IMR-90 (cell line): ENCODE measurements at regions not wholly inside any gene's neighbourhood (a gene's known extent, or its start where the extent isn't known, plus 50 kb on each side); places are given as distances from the start of the nearest gene placed in this dataset.

ENCODE experiments used
- ATAC-seq: fragments of 200-7000 bp; cut with Tn5 transposase; 2 replicates; pipeline ENCODE4 v1.9.1; 2020; ENCODE audit warnings: low read depth, mild to moderate bottlenecking, moderate library complexity
- BruUV-seq: library from RNA; stranded (reverse); fragments of 400-500 nt; replicated peaks from 2 replicates; lab custom pipeline; 2021; lab: Mats Ljungman, UMichigan
- CTCF ChIA-PET: fragments of 300-600 bp; formaldehyde crosslinking; extraction: SDS; loops from one replicate; lab custom pipeline; 2021; ENCODE audit warnings: antibody characterized with exemption; lab: Yijun Ruan, JAX
- POLR2A ChIA-PET: fragments of 300-600 bp; sonication (Branson Sonifier 250); formaldehyde crosslinking; loops from one replicate; lab custom pipeline; 2022; ENCODE audit warnings: antibody characterized with exemption; ENCODE audit not compliant: unreplicated experiment; lab: Charles Lee
- DNase-seq: peaks from one replicate; pipeline ENCODE4 v3.0.0; 2013
- H2AFZ ChIP-seq: replicated peaks from 2 replicates; pipeline ENCODE3; 2013; ENCODE audit warnings: low read length, mild to moderate bottlenecking; ENCODE audit not compliant: poor library complexity
- H2AK5ac ChIP-seq: 2 replicates; pipeline ENCODE4 v1.6.1; 2013; ENCODE audit warnings: low read depth, low read length, inconsistent platforms
- H2AK9ac ChIP-seq: replicated peaks from 2 replicates; pipeline ENCODE3; 2013; ENCODE audit warnings: mild to moderate bottlenecking, low read depth, low read length, moderate library complexity; ENCODE audit not compliant: poor library complexity
- H2BK120ac ChIP-seq: 2 replicates; pipeline ENCODE4 v1.6.1; 2013; ENCODE audit warnings: low read depth, low read length, inconsistent platforms
- H2BK15ac ChIP-seq: 3 replicates; pipeline ENCODE4 v1.6.1; 2013; ENCODE audit warnings: low read depth, low read length, inconsistent platforms
- H2BK20ac ChIP-seq: 2 replicates; pipeline ENCODE4 v1.6.1; 2013; ENCODE audit warnings: low read depth, mild to moderate bottlenecking, inconsistent platforms, low read length, moderate library complexity
- H2BK5ac ChIP-seq: 2 replicates; pipeline ENCODE4 v1.6.1; 2013; ENCODE audit warnings: mild to moderate bottlenecking, low read depth, low read length, inconsistent platforms; ENCODE audit not compliant: poor library complexity, severe bottlenecking
- H3K14ac ChIP-seq: replicated peaks from 2 replicates; pipeline ENCODE4 v1.6.1; 2013; ENCODE audit warnings: low read depth, low read length, inconsistent platforms
- H3K18ac ChIP-seq: 2 replicates; pipeline ENCODE4 v1.6.1; 2013; ENCODE audit warnings: low read depth, low read length, control low read depth
- H3K23ac ChIP-seq: 2 replicates; pipeline ENCODE4 v1.6.1; 2013; ENCODE audit warnings: low read depth, low read length, inconsistent platforms
- H3K27ac ChIP-seq: 2 replicates; pipeline ENCODE4 v1.5.1; 2013; ENCODE audit warnings: mild to moderate bottlenecking, control low read depth, low read length; ENCODE audit not compliant: insufficient read depth
- H3K27me3 ChIP-seq: 2 replicates; pipeline ENCODE4 v1.6.1; 2013; ENCODE audit warnings: low read length; ENCODE audit not compliant: control insufficient read depth, insufficient read depth
- H3K36me3 ChIP-seq: 2 replicates; pipeline ENCODE4 v1.6.1; 2013; ENCODE audit warnings: low read length, mixed read lengths; ENCODE audit not compliant: control insufficient read depth, insufficient read depth
- H3K4ac ChIP-seq: 2 replicates; pipeline ENCODE4 v1.6.1; 2013; ENCODE audit warnings: low read depth, low read length, inconsistent platforms
- H3K4me1 ChIP-seq: 2 replicates; pipeline ENCODE4 v1.6.1; 2013; ENCODE audit warnings: low read length, mixed read lengths; ENCODE audit not compliant: control insufficient read depth, insufficient read depth
- H3K4me2 ChIP-seq: 2 replicates; pipeline ENCODE4 v1.6.1; 2013; ENCODE audit warnings: low read depth, mild to moderate bottlenecking, control low read depth, low read length, moderate library complexity
- H3K4me3 ChIP-seq: 2 replicates; pipeline ENCODE4 v1.5.1; 2013; ENCODE audit warnings: low read depth, mild to moderate bottlenecking, control low read depth, low read length, moderate library complexity; ENCODE audit not compliant: insufficient read depth
- H3K56ac ChIP-seq: 2 replicates; pipeline ENCODE4 v1.6.1; 2013; ENCODE audit warnings: low read length, inconsistent platforms; ENCODE audit not compliant: insufficient read depth; ENCODE audit errors: extremely low read depth
- H3K79me1 ChIP-seq, 2 experiments: 2 replicates each; pipeline ENCODE4 v1.6.1; 2013; ENCODE audit warnings: low read length in 2 of 2, inconsistent platforms in 1 of 2, low read depth in 1 of 2
- H3K9ac ChIP-seq: 2 replicates; pipeline ENCODE4 v1.6.1; 2013; ENCODE audit warnings: low read depth, low read length, control low read depth
- H3K9me1 ChIP-seq: 2 replicates; pipeline ENCODE4 v1.6.1; 2013; ENCODE audit warnings: low read length, inconsistent platforms; ENCODE audit not compliant: insufficient read depth
- H3K9me3 ChIP-seq: 2 replicates; pipeline ENCODE4 v1.6.1; 2013; ENCODE audit warnings: low read length; ENCODE audit not compliant: control insufficient read depth, insufficient read depth
- H4K20me1 ChIP-seq: 2 replicates; pipeline ENCODE4 v1.6.1; 2013; ENCODE audit warnings: low read length, inconsistent platforms; ENCODE audit not compliant: insufficient read depth
- H4K5ac ChIP-seq: 2 replicates; pipeline ENCODE4 v1.6.1; 2013; ENCODE audit warnings: mild to moderate bottlenecking, low read depth, low read length, control low read depth
- H4K8ac ChIP-seq, 2 experiments: 2 replicates each; pipeline ENCODE4 v1.6.1; 2013; ENCODE audit warnings: low read depth in 2 of 2, low read length in 2 of 2, control low read depth in 1 of 2, inconsistent platforms in 1 of 2
- H4K91ac ChIP-seq: 2 replicates; pipeline ENCODE4 v1.6.1; 2013; ENCODE audit warnings: low read depth, low read length, inconsistent platforms; ENCODE audit not compliant: insufficient read depth
- BHLHE40 ChIP-seq: fragments of 150-350 bp; IDR thresholded peaks from 2 replicates; pipeline ENCODE4 v1.6.1; 2016; ENCODE audit warnings: mild to moderate bottlenecking, low read depth, low read length
- CEBPB ChIP-seq: IDR thresholded peaks from 2 replicates; pipeline ENCODE4 v1.6.1; 2012; ENCODE audit warnings: low read depth, low read length, improper control_type of control experiment
- CTCF ChIP-seq: conservative IDR thresholded peaks from 2 replicates; pipeline ENCODE4 v1.5.1; 2012; ENCODE audit warnings: mild to moderate bottlenecking, low read depth, low read length, improper control_type of control experiment
- MAFK ChIP-seq: IDR thresholded peaks from 2 replicates; pipeline ENCODE4 v1.6.1; 2012; ENCODE audit warnings: low read depth, low read length, improper control_type of control experiment
- MAZ ChIP-seq: IDR thresholded peaks from 2 replicates; pipeline ENCODE4 v1.6.1; 2012; ENCODE audit warnings: low read depth, mild to moderate bottlenecking, low read length, improper control_type of control experiment, moderate library complexity, borderline replicate concordance
- POLR2A ChIP-seq: IDR thresholded peaks from 2 replicates; pipeline ENCODE4 v1.6.1; 2012; ENCODE audit warnings: mild to moderate bottlenecking, low read depth, low read length
- RAD21 ChIP-seq: IDR thresholded peaks from 2 replicates; pipeline ENCODE4 v1.6.1; 2012; ENCODE audit warnings: low read length, improper control_type of control experiment
- RFX5 ChIP-seq: IDR thresholded peaks from 2 replicates; pipeline ENCODE4 v1.8.0; 2012; ENCODE audit warnings: low read depth, mild to moderate bottlenecking, low read length, moderate library complexity
- WGBS, 2 experiments: methylation state at CpG; one replicate each; pipeline versions ENCODE4 v1.1.5 to v1.1.7; 2013; ENCODE audit warnings: missing lambda C conversion rate in 2 of 2; ENCODE audit not compliant: insufficient read length in 1 of 2; ENCODE audit errors: extremely low coverage in 2 of 2; 5-methylcytosine and 5-hydroxymethylcytosine counted together
- dilution Hi-C: fragments of 300-500 bp; cut with HindIII; formaldehyde crosslinking; loops from one replicate; pipeline ENCODE4 v1.14.3; 2018; ENCODE audit warnings: low sequenced_read_pairs; ENCODE audit not compliant: unreplicated experiment
- in situ Hi-C: fragments of 300-500 bp; cut with MboI; formaldehyde crosslinking; loops from 3 replicates; pipeline ENCODE4 v1.14.3; 2019; ENCODE audit warnings: low sequenced_read_pairs, inconsistent platforms, mixed read lengths
- intact Hi-C: fragments of 100-400 bp; cut with micrococcal nuclease; formaldehyde crosslinking; loops from 2 replicates; pipeline ENCODE4 v1.10.0; 2022

- Histone ChIP-seq H3K14ac (no peak overlapping the region), H2BK15ac (no peak overlapping the region), H2AFZ (no peak overlapping the region), H3K79me1 (no peaks in the 10 kb centered on the region), H3K27me3 (no peaks in the 10 kb centered on the region), H3K4me2 (no peak overlapping the region), H3K23ac (no peak overlapping the region), H3K18ac (no peak overlapping the region), H3K4me3 (no peak overlapping the region), H3K27ac (no peak overlapping the region), H4K20me1 (no peaks in the 10 kb centered on the region), H3K4me1 (no peaks in the 10 kb centered on the region), H4K91ac (no peak overlapping the region), H3K9me1 (no peaks in the 10 kb centered on the region), H3K56ac (no peak overlapping the region), H2BK5ac (no peak overlapping the region), H3K4ac (no peak overlapping the region), H4K5ac (no peak overlapping the region), H3K9ac (no peak overlapping the region), H2AK9ac (no peak overlapping the region), H2BK20ac (no peak overlapping the region), H2BK120ac (no peak overlapping the region), H2AK5ac (no peak overlapping the region), H4K8ac (no peak overlapping the region), H3K9me3 (no peaks in the 10 kb centered on the region), H3K36me3 (no peaks in the 10 kb centered on the region)
- CTCF ChIA-PET = interaction anchor here (1.0 kb wide), 1 partner anchor 26 kb away, joined by 3 read pairs; no protein-coding TSS in a partner anchor
- BruUV-seq = no TSS peak
- in situ Hi-C loops = no loop called here
- TF ChIP-seq CEBPB = no peak
- 0 out of 2 replicates have a peak, but pooled peaks have one; percentile 13 for TF ChIP-seq CTCF
- TF ChIP-seq MAFK = no peak
- no peak for TF ChIP-seq RFX5
- TF ChIP-seq POLR2A = no peak
- no peak for TF ChIP-seq MAZ
- TF ChIP-seq RAD21 = peak; percentile 12; the same call in 1 of the 2 replicates
- TF ChIP-seq BHLHE40 = no peak
- dilution Hi-C loops = no loop called here
- intact Hi-C loops = no loop called here
- no CpG with 5 or more reads among the region's 3 CpGs for WGBS, 2 experiments
- POLR2A ChIA-PET = no interaction called here
- ATAC-seq = peak; percentile 51; the same call in 1 of the 2 replicates
- peak; percentile 6 for DNase-seq
Observed at GRCh38 chr11:37712251-37712650, 1114.2 kb upstream of the RAG2 start.
